ENCODE measurements at regions not wholly inside any gene's neighbourhood (a gene's known extent, or its start where the extent isn't known, plus 50 kb on each side); places are given as distances from the start of the nearest gene placed in this dataset.
A peak's percentile ranks its signal among the peaks of the same experiment; 100 is the strongest.

DNA sequence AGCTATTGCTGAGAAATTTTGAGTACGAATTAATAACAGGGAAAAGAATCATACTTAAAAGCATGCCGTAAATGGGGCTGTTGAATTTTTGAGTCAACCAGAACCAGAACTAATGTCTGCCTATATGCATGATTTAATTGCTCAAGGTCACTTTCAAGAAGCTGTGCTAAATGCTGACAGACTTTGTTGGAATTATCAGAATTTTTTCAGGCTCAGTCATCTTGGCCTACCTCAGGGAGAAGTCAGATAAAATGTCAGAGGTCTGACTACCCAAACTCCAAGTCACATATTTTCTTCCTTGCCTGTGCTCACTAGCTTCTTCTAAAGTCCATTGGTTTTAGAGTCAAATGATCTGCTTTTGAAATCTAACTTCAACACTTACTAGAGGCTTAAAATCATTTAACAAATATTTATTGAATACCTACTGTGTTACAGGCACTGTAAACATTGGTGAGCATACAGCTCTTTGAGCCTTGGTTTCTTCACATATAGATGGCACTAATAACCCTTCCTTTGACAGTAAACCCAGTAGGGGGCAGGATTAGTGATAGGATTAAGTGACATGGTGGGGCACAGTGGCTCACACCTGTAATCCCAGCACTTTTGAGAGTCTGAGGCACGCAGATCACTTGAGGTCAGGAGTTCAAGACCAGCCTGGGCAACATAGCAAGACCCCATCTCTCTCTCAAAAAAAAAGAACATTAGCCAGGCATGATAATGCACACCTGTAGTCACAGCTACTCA lies 121.2 kb upstream of the SLC44A3 start:
- Histone ChIP-seq H3K36me3 (ENCODE audit: insufficient read depth, low read depth, low read length) (no peaks in the 10 kb centered on the region), H3K4me3 (ENCODE audit: low read length) (no peak overlapping the region), H3K27ac (ENCODE audit: low read length) (no peak overlapping the region), H3K9me3 (ENCODE audit: insufficient read depth, low read depth, low read length) (no peaks in the 10 kb centered on the region), H3K9ac (ENCODE audit: low read depth, low read length) (no peak overlapping the region), H3K4me1 (ENCODE audit: insufficient read depth, low read length) (peaks cover 7% of the 10 kb centered on the region; the same call in 1 of the 2 replicates), H3K27me3 (ENCODE audit: insufficient read depth, low read length) (no peaks in the 10 kb centered on the region)

DNA sequence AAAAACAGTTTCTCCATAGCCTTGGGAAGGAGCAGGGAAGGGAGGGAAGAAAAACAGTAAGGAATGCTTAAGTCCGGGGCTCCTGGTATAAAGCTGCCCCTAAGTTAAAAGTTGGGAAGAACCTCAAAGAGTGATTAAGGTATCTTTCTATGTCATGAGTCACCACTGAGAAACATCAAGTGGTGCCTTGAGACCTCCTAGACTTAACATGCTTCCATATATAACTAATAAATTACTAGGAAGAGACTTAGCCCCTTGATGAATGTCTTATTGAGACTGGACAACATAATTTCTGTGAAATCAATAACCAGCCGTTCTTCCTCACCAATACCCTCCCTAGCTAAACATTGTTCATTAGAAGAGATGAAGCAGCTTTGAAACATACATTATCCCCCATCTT lies 121.8 kb upstream of the SLC44A3 start:
- H3K4me1 ChIP-seq (ENCODE audit: insufficient read depth, low read length) = peaks cover 7% of the 10 kb centered on the region; the same call in 1 of the 2 replicates
- no peak overlapping the region for H3K9ac ChIP-seq (ENCODE audit: low read depth, low read length)
- H3K4me3 ChIP-seq (ENCODE audit: low read length) = no peak overlapping the region
- no peaks in the 10 kb centered on the region for H3K9me3 ChIP-seq (ENCODE audit: insufficient read depth, low read depth, low read length)
- no peak overlapping the region for H3K27ac ChIP-seq (ENCODE audit: low read length)
- no peaks in the 10 kb centered on the region for H3K27me3 ChIP-seq (ENCODE audit: insufficient read depth, low read length)
- H3K36me3 ChIP-seq (ENCODE audit: insufficient read depth, low read depth, low read length) = no peaks in the 10 kb centered on the region

DNA sequence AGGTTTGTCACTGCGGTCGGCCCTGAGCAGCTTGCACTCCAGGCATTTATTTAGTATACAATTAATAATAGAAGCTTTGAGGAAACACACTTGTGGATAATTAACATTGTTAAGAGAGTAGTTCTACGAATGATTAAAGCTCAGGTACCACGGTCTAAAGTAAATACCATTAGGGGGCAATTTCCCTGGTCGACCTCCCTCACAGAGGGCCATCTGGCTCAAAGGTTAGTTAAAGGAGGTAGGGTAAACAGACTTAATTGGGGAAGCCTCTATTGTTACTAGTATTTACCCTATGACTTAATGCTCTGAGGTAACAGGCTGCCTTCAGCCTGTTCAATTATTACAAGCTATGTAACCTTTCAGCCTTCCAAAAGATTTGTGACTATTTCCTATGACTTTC lies 122.3 kb upstream of the SLC44A3 start:
- Histone ChIP-seq H3K4me1 (ENCODE audit: insufficient read depth, low read length) (peaks cover 7% of the 10 kb centered on the region; the same call in 1 of the 2 replicates), H3K36me3 (ENCODE audit: insufficient read depth, low read depth, low read length) (no peaks in the 10 kb centered on the region), H3K27ac (ENCODE audit: low read length) (no peak overlapping the region), H3K4me3 (ENCODE audit: low read length) (no peak overlapping the region), H3K9me3 (ENCODE audit: insufficient read depth, low read depth, low read length) (no peaks in the 10 kb centered on the region), H3K9ac (ENCODE audit: low read depth, low read length) (no peak overlapping the region), H3K27me3 (ENCODE audit: insufficient read depth, low read length) (no peaks in the 10 kb centered on the region)

DNA sequence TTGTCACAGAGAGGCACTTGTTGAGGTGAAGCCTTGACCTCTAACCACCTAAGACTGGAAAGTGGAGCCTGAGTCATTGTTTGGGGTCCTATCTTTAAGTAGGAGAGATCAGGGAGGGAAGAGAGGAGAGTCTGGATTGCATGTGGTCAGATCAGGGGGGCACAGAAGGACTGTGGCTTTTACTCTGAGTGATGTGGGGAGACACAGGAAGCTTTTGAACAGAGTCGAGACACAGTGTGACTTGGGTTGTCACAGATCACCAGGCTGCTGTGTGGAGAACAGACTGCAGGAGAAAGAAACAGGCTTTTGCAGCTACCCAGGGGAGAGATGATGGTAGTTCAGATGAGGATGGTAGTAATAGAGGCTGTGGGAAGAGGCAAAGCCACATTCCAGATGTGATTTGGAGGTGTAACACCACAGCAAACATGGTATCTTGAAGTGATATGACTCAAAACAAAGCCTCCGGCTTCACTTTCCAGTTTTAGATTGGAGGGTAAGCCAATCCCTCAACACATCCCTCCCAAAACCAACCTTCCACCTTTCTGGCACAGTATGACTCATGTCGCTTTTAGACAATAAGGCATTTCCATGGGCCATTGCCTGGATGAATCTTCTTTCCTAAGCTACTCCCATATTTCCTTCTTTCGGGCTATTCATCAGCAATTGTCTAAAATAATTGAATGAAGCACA lies 125.8 kb upstream of the SLC44A3 start:
- no peak overlapping the region for H3K27ac ChIP-seq (ENCODE audit: low read length)
- H3K4me1 ChIP-seq (ENCODE audit: insufficient read depth, low read length) = peaks cover 11% of the 10 kb centered on the region
- H3K36me3 ChIP-seq (ENCODE audit: insufficient read depth, low read depth, low read length) = no peaks in the 10 kb centered on the region
- H3K9ac ChIP-seq (ENCODE audit: low read depth, low read length) = no peak overlapping the region
- no peaks in the 10 kb centered on the region for H3K27me3 ChIP-seq (ENCODE audit: insufficient read depth, low read length)
- peaks cover 11% of the 10 kb centered on the region for H3K9me3 ChIP-seq (ENCODE audit: insufficient read depth, low read depth, low read length)
- no peak overlapping the region for H3K4me3 ChIP-seq (ENCODE audit: low read length)

DNA sequence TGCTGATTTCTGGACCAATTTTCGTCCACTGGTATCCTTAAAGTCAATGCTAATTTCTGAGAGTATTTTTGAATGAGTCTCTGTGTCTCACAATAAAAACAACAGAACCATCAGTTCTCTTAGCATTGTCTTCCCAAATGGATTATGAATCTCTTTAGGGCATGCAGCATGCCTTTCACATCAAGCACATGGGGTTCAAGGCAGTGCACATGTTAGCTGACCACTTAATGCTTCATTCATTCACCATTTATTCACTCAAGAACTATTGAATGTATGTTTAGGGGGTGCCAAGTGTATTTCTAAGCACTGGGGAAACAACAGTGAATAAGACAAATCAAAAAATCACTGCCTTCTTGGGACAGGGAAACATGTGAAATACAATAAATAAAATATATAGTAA lies 126.7 kb upstream of the SLC44A3 start:
- Histone ChIP-seq H3K36me3 (ENCODE audit: insufficient read depth, low read depth, low read length) (no peaks in the 10 kb centered on the region), H3K4me1 (ENCODE audit: insufficient read depth, low read length) (peaks cover 17% of the 10 kb centered on the region), H3K27ac (ENCODE audit: low read length) (no peak overlapping the region), H3K9ac (ENCODE audit: low read depth, low read length) (no peak overlapping the region), H3K9me3 (ENCODE audit: insufficient read depth, low read depth, low read length) (peaks cover 11% of the 10 kb centered on the region), H3K4me3 (ENCODE audit: low read length) (no peak overlapping the region), H3K27me3 (ENCODE audit: insufficient read depth, low read length) (no peaks in the 10 kb centered on the region)

DNA sequence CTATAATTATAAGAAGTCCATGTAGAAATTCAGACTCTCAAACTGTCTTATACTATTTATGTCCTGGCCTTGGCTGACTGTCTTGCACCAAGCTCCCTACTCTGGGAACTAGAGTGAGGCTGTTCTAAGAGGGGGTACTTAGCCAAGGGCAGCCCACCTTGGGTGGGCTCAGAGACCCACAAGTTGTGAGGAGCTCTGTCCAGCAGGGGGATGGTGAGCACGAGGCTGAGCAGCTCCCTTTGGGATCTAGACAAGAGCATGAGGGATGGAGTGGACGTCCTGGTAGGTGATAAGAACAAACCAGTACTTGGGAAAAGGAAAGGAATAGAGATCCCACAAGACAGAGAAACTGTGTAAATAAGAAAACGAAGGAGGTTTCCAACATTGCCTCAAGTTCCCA lies 127.1 kb upstream of the SLC44A3 start:
- H3K9ac ChIP-seq (ENCODE audit: low read depth, low read length) = no peak overlapping the region
- H3K4me1 ChIP-seq (ENCODE audit: insufficient read depth, low read length) = peaks cover 18% of the 10 kb centered on the region
- H3K27ac ChIP-seq (ENCODE audit: low read length) = no peak overlapping the region
- H3K4me3 ChIP-seq (ENCODE audit: low read length) = no peak overlapping the region
- H3K9me3 ChIP-seq (ENCODE audit: insufficient read depth, low read depth, low read length) = peaks cover 11% of the 10 kb centered on the region
- no peaks in the 10 kb centered on the region for H3K27me3 ChIP-seq (ENCODE audit: insufficient read depth, low read length)
- H3K36me3 ChIP-seq (ENCODE audit: insufficient read depth, low read depth, low read length) = no peaks in the 10 kb centered on the region

DNA sequence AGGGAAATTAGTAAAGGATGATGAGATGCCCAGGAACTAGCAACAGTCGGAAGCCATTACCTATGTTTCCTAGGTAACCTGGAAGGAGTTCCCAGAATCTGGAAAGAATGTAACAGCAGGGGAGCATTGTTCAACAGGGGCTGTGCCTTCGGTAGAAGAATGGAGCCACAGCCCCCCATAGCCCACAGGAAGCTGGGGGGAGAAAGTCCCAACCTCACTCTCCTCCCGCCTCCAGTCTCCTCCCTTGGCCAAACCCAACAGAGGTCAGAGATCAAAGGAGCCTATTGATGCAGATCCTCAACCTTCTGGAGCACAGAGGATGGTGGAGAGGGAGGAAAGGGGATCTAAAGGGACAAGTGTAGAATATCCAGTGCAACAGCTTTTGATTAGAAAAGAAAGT lies 131.5 kb upstream of the SLC44A3 start:
- Histone ChIP-seq H3K27me3 (ENCODE audit: insufficient read depth, low read length) (no peaks in the 10 kb centered on the region; the same call in 1 of the 2 replicates), H3K27ac (ENCODE audit: low read length) (no peak overlapping the region), H3K9ac (ENCODE audit: low read depth, low read length) (peak overlapping the region; percentile 39; the same call in 1 of the 2 replicates), H3K36me3 (ENCODE audit: insufficient read depth, low read depth, low read length) (no peaks in the 10 kb centered on the region), H3K9me3 (ENCODE audit: insufficient read depth, low read depth, low read length) (peaks cover 11% of the 10 kb centered on the region), H3K4me1 (ENCODE audit: insufficient read depth, low read length) (peaks cover 20% of the 10 kb centered on the region; the same call in 1 of the 2 replicates), H3K4me3 (ENCODE audit: low read length) (peak overlapping the region; percentile 41; the same call in 1 of the 2 replicates)

DNA sequence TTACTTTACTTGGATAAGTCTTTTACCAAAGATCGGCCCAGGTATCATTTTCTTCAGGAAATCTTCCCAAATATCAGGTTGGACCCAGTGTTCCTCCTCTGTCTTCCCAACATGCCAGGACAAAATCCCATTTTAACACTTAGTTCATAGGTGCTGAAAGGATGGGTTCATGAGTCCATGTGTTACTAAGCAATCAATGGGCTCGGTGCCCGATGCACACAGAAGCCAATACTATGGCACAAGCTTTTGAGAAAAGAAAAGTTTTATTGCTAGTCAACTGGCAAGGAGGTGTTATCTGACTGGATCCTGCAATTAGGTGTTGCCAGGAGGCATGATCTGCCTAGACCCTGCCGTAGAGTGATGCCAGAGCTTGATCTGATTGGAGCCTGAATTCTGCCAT lies 133.3 kb upstream of the SLC44A3 start:
- H3K36me3 ChIP-seq (ENCODE audit: insufficient read depth, low read depth, low read length) = no peaks in the 10 kb centered on the region
- no peak overlapping the region for H3K9ac ChIP-seq (ENCODE audit: low read depth, low read length)
- H3K27ac ChIP-seq (ENCODE audit: low read length) = no peak overlapping the region
- no peaks in the 10 kb centered on the region; the same call in 1 of the 2 replicates for H3K27me3 ChIP-seq (ENCODE audit: insufficient read depth, low read length)
- no peak overlapping the region for H3K4me3 ChIP-seq (ENCODE audit: low read length)
- peaks cover 8% of the 10 kb centered on the region for H3K9me3 ChIP-seq (ENCODE audit: insufficient read depth, low read depth, low read length)
- H3K4me1 ChIP-seq (ENCODE audit: insufficient read depth, low read length) = peaks cover 20% of the 10 kb centered on the region; the same call in 1 of the 2 replicates

DNA sequence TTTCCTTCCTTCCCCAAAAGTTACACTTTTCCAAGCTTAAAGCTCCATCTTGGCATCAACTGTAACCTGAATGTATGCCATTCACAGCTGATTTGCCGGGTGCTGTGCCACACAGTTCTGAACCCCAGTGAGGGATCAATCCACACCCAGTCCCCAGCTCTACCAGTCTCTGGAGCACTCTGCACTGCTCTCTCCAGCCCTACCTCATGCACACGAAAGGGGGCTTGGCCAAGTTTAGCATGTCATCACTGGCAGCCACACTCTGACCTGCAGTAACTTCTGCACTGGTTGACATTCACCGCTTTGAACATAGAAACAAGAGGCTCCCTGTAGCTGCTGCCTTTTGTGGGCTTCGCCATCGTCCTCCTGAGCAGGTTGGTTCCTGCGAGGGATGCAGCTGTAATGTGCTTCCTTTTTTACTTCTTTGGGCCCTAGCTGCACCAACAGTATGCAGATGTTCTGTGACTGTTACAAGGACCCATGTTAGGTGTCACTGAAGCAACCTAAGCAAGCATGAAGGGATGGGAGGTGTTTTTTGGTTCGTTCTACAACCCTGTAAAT lies 135.4 kb upstream of the SLC44A3 start:
- Histone ChIP-seq H3K9ac (ENCODE audit: low read depth, low read length) (no peak overlapping the region), H3K9me3 (ENCODE audit: insufficient read depth, low read depth, low read length) (no peaks in the 10 kb centered on the region), H3K27ac (ENCODE audit: low read length) (no peak overlapping the region), H3K4me1 (ENCODE audit: insufficient read depth, low read length) (peaks cover 14% of the 10 kb centered on the region; the same call in 1 of the 2 replicates), H3K27me3 (ENCODE audit: insufficient read depth, low read length) (no peaks in the 10 kb centered on the region; the same call in 1 of the 2 replicates), H3K36me3 (ENCODE audit: insufficient read depth, low read depth, low read length) (no peaks in the 10 kb centered on the region), H3K4me3 (ENCODE audit: low read length) (no peak overlapping the region)

DNA sequence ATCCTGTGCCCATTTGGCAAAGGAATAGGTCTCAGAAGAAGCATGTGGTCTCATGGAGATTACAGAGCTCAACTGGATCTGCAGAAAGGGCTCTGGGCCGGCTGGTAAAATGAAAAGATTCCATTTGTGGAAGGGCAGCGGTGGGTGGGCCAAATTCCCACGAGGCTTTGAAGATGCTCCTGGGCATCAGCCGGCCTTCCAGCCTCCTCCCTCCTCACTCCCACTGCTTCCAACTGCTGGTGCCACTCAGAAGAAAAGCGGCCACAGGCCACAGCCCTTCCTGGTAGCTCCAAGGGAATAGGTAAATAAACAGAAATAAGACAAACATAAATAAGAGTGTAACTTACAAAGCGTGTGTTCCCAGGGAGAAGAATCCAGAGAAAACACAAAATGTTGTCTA lies 136.3 kb upstream of the SLC44A3 start:
- no peak overlapping the region for H3K4me3 ChIP-seq (ENCODE audit: low read length)
- no peaks in the 10 kb centered on the region for H3K9me3 ChIP-seq (ENCODE audit: insufficient read depth, low read depth, low read length)
- H3K27me3 ChIP-seq (ENCODE audit: insufficient read depth, low read length) = no peaks in the 10 kb centered on the region; the same call in 1 of the 2 replicates
- H3K4me1 ChIP-seq (ENCODE audit: insufficient read depth, low read length) = peaks cover 9% of the 10 kb centered on the region; the same call in 1 of the 2 replicates
- no peak overlapping the region for H3K9ac ChIP-seq (ENCODE audit: low read depth, low read length)
- no peak overlapping the region for H3K27ac ChIP-seq (ENCODE audit: low read length)
- H3K36me3 ChIP-seq (ENCODE audit: insufficient read depth, low read depth, low read length) = no peaks in the 10 kb centered on the region

DNA sequence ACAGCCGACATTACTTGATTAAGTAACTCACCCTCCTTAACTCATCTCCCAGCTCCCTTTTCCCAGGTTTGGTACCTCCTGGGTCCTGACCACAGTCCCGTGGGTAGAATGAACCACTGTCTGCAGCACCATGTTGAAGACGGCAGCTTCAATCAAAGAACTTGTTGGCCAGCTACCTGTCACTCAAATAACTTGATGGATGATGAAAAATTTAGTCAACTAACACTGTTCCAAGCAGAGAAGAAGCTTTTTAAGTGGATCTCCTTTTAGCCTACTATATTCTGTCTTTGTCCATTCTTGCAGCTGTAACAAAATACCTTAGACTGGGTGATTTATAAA lies 138.4 kb upstream of the F3 start:
- Histone ChIP-seq H3K4me1 (ENCODE audit: insufficient read depth, low read length) (0 out of 2 replicates have a peak, but pooled peaks cover 3% of the 10 kb centered on the region), H3K36me3 (ENCODE audit: insufficient read depth, low read depth, low read length) (no peaks in the 10 kb centered on the region), H3K4me3 (ENCODE audit: low read length) (no peak overlapping the region), H3K9me3 (ENCODE audit: insufficient read depth, low read depth, low read length) (no peaks in the 10 kb centered on the region), H3K27ac (ENCODE audit: low read length) (no peak overlapping the region), H3K9ac (ENCODE audit: low read depth, low read length) (no peak overlapping the region), H3K27me3 (ENCODE audit: insufficient read depth, low read length) (no peaks in the 10 kb centered on the region)

Data from iPS-20b (cell line).